ENCODE measurements at regions not wholly inside any gene's neighbourhood (a gene's known extent, or its start where the extent isn't known, plus 50 kb on each side); places are given as distances from the start of the nearest gene placed in this dataset.
"Not testable (repeated sequence)": the region's sequence is repeated elsewhere in the genome, so short reads cannot be mapped to it uniquely, and the experiment has no call there.

- DNase-seq, result no peak
Measured at GRCh38 chr6:11486959-11487358, 50.6 kb upstream of the TMEM170B start.

- DNase-seq, result no peak
Measured at GRCh38 chr6:11486486-11486885, 51.1 kb upstream of the TMEM170B start.

GRCh38 chr6:11486051-11486450, 51.5 kb upstream of the TMEM170B start:
- no peak for DNase-seq

- no peak for DNase-seq
Measured at GRCh38 chr6:11485271-11485670, 52.3 kb upstream of the TMEM170B start.

GRCh38 chr6:11484441-11484840, 53.1 kb upstream of the TMEM170B start:
- no peak for DNase-seq

GRCh38 chr6:11482616-11483015, 54.9 kb upstream of the TMEM170B start:
- no peak for DNase-seq

GRCh38 chr6:11480541-11480940, 57.0 kb upstream of the TMEM170B start:
- no peak for DNase-seq

GRCh38 chr6:11479296-11479695, 58.3 kb upstream of the TMEM170B start:
- no peak for DNase-seq

GRCh38 chr6:11478586-11478985, 59.0 kb upstream of the TMEM170B start:
- DNase-seq, result no peak

GRCh38 chr6:11475016-11475415, 62.5 kb upstream of the TMEM170B start:
- DNase-seq, result no peak

GRCh38 chr6:11473008-11473740, 64.4 kb upstream of the TMEM170B start:
- DNase-seq, result no peak

- no peak for DNase-seq
Measured at GRCh38 chr6:11471261-11471660, 66.3 kb upstream of the TMEM170B start.

- no peak for DNase-seq
Measured at GRCh38 chr6:11469684-11470083, 67.9 kb upstream of the TMEM170B start.

GRCh38 chr6:11468271-11468670, 69.3 kb upstream of the TMEM170B start:
- not testable (repeated sequence) for DNase-seq

- DNase-seq, result no peak
Measured at GRCh38 chr6:11467364-11467763, 70.2 kb upstream of the TMEM170B start.

- no peak for DNase-seq
Measured at GRCh38 chr6:11463398-11463780, 74.2 kb upstream of the TMEM170B start.

GRCh38 chr6:11462742-11463397, 74.7 kb upstream of the TMEM170B start:
- no peak for DNase-seq

- DNase-seq, result no peak
Measured at GRCh38 chr6:11460837-11461661, 76.5 kb upstream of the TMEM170B start.

- no peak for DNase-seq
Measured at GRCh38 chr6:11460001-11460668, 77.4 kb upstream of the TMEM170B start.

- no peak for DNase-seq
Measured at GRCh38 chr6:11459079-11459610, 78.4 kb upstream of the TMEM170B start.

GRCh38 chr6:11458509-11458908, 79.0 kb upstream of the TMEM170B start:
- no peak for DNase-seq

- not testable (repeated sequence) for DNase-seq
Measured at GRCh38 chr6:11457422-11457821, 80.1 kb upstream of the TMEM170B start.

- DNase-seq, result not testable (repeated sequence)
Measured at GRCh38 chr6:11452106-11452505, 85.4 kb upstream of the TMEM170B start.
